ENCODE measurements at regions not wholly inside any gene's neighbourhood (a gene's known extent, or its start where the extent isn't known, plus 50 kb on each side); places are given as distances from the start of the nearest gene placed in this dataset.

DNA sequence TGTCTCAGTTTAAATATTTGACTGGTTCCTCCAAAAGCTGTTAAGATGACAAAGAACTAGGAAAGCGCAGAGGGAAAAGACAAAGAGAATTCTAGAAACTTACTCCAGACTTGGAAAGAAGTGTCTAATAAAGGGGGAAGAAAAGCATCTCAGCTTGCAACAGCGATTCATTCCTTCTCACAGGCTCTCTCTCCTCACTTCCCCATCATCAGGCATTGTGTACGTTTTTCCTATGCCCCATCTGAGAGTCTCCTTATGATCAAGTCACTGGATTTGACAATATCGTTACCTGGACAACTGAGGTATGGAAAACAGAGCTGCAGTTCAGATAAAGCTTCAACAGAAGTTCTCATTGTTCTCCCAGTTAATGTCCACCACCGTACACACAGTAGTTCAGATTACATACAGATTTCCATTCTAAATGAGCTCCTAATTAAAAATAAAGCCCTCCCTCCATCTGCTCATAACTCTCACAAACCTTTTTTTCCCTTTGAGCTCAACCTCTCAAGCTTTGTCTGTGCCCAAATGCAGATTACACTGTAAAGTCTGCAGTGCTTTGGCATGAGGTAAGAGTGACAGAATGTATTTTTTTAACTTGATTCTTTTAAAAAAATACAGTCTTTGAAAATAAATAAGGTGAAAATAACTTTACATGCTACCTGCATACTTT lies 254.4 kb upstream of the THBS1 start:
- TF ChIP-seq, protein P1, sequence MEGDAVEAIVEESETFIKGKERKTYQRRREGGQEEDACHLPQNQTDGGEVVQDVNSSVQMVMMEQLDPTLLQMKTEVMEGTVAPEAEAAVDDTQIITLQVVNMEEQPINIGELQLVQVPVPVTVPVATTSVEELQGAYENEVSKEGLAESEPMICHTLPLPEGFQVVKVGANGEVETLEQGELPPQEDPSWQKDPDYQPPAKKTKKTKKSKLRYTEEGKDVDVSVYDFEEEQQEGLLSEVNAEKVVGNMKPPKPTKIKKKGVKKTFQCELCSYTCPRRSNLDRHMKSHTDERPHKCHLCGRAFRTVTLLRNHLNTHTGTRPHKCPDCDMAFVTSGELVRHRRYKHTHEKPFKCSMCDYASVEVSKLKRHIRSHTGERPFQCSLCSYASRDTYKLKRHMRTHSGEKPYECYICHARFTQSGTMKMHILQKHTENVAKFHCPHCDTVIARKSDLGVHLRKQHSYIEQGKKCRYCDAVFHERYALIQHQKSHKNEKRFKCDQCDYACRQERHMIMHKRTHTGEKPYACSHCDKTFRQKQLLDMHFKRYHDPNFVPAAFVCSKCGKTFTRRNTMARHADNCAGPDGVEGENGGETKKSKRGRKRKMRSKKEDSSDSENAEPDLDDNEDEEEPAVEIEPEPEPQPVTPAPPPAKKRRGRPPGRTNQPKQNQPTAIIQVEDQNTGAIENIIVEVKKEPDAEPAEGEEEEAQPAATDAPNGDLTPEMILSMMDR (IDR thresholded peaks at IDR 0.05): no peak
- TF ChIP-seq EZH2phosphoT487 (IDR thresholded peaks at IDR 0.05; ENCODE audit: borderline replicate concordance, low read depth) (no peak), POLR2AphosphoS5 (IDR thresholded peaks at IDR 0.05; ENCODE audit: low read depth, low read length) (no peak), FOXM1 (IDR thresholded peaks at IDR 0.05; ENCODE audit: low read depth) (no peak), NRF1 (IDR thresholded peaks at IDR 0.05; ENCODE audit: low read depth, low read length) (no peak), FOSL2 (IDR thresholded peaks at IDR 0.05; ENCODE audit: borderline replicate concordance, low read depth) (no peak), GABPA (IDR thresholded peaks at IDR 0.05; ENCODE audit: low read depth) (no peak), YY1 (IDR thresholded peaks at IDR 0.05; ENCODE audit: low read depth) (no peak), TAF1 (IDR thresholded peaks at IDR 0.05; ENCODE audit: borderline replicate concordance, low read depth, low read length) (no peak), NFIC (IDR thresholded peaks at IDR 0.05; ENCODE audit: borderline replicate concordance) (no peak), CHD2 (IDR thresholded peaks at IDR 0.05; ENCODE audit: low read length, partially characterized antibody) (no peak)
- TF ChIP-seq, protein P2, sequence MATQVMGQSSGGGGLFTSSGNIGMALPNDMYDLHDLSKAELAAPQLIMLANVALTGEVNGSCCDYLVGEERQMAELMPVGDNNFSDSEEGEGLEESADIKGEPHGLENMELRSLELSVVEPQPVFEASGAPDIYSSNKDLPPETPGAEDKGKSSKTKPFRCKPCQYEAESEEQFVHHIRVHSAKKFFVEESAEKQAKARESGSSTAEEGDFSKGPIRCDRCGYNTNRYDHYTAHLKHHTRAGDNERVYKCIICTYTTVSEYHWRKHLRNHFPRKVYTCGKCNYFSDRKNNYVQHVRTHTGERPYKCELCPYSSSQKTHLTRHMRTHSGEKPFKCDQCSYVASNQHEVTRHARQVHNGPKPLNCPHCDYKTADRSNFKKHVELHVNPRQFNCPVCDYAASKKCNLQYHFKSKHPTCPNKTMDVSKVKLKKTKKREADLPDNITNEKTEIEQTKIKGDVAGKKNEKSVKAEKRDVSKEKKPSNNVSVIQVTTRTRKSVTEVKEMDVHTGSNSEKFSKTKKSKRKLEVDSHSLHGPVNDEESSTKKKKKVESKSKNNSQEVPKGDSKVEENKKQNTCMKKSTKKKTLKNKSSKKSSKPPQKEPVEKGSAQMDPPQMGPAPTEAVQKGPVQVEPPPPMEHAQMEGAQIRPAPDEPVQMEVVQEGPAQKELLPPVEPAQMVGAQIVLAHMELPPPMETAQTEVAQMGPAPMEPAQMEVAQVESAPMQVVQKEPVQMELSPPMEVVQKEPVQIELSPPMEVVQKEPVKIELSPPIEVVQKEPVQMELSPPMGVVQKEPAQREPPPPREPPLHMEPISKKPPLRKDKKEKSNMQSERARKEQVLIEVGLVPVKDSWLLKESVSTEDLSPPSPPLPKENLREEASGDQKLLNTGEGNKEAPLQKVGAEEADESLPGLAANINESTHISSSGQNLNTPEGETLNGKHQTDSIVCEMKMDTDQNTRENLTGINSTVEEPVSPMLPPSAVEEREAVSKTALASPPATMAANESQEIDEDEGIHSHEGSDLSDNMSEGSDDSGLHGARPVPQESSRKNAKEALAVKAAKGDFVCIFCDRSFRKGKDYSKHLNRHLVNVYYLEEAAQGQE (IDR thresholded peaks at IDR 0.05; ENCODE audit: low read depth, low read length): no peak
- TF ChIP-seq, protein P3, sequence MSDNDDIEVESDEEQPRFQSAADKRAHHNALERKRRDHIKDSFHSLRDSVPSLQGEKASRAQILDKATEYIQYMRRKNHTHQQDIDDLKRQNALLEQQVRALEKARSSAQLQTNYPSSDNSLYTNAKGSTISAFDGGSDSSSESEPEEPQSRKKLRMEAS (IDR thresholded peaks at IDR 0.05; ENCODE audit: low read depth): no peak

All from SK-N-SH (cell line).